HG03442 (cell line): ENCODE measurements at regions not wholly inside any gene's neighbourhood (a gene's known extent, or its start where the extent isn't known, plus 50 kb on each side); places are given as distances from the start of the nearest gene placed in this dataset.

Source experiments
- ATAC-seq: cut with Tn5 transposase; IDR thresholded peaks from one replicate; pipeline ENCODE4 v1.9.1; 2021; ENCODE audit warnings: mild to moderate bottlenecking, moderate library complexity; ENCODE audit not compliant: unreplicated experiment

GRCh38 chr2:150110548-150110947 lies 376.9 kb downstream of the RND3 start:
- ATAC-seq, result no peak

- ATAC-seq, result no peak
Measured at GRCh38 chr2:150109912-150110311, 377.6 kb downstream of the RND3 start.

- ATAC-seq, result no peak
Measured at GRCh38 chr2:150109028-150109427, 378.4 kb downstream of the RND3 start.

- ATAC-seq, result no peak
Measured at GRCh38 chr2:150107816-150108215, 379.7 kb downstream of the RND3 start.

- no peak for ATAC-seq
Measured at GRCh38 chr2:150107170-150107569, 380.3 kb downstream of the RND3 start.

GRCh38 chr2:150101947-150102346 lies 385.5 kb downstream of the RND3 start:
- no peak for ATAC-seq

- no peak for ATAC-seq
Measured at GRCh38 chr2:150100834-150101233, 386.6 kb downstream of the RND3 start.

GRCh38 chr2:150100336-150100735 lies 387.1 kb downstream of the RND3 start:
- ATAC-seq, result no peak

- no peak for ATAC-seq
Measured at GRCh38 chr2:150099805-150100204, 387.7 kb downstream of the RND3 start.

- no peak for ATAC-seq
Measured at GRCh38 chr2:150097901-150098531, 389.5 kb downstream of the RND3 start.

- no peak for ATAC-seq
Measured at GRCh38 chr2:150097402-150097801, 390.1 kb downstream of the RND3 start.

- no peak for ATAC-seq
Measured at GRCh38 chr2:150095361-150096095, 391.9 kb downstream of the RND3 start.

GRCh38 chr2:150091846-150092245 lies 395.6 kb downstream of the RND3 start:
- ATAC-seq, result no peak

- no peak for ATAC-seq
Measured at GRCh38 chr2:150090031-150090430, 397.4 kb downstream of the RND3 start.

GRCh38 chr2:150088538-150088937 lies 398.9 kb downstream of the RND3 start:
- ATAC-seq, result no peak

GRCh38 chr2:150085478-150085877 lies 402.0 kb downstream of the RND3 start:
- ATAC-seq, result no peak

- ATAC-seq, result no peak
Measured at GRCh38 chr2:150081775-150082481, 405.5 kb downstream of the RND3 start.

GRCh38 chr2:150076281-150076680 lies 411.2 kb downstream of the RND3 start:
- ATAC-seq, result no peak

- ATAC-seq, result no peak
Measured at GRCh38 chr2:150075831-150076230, 411.6 kb downstream of the RND3 start.

- no peak for ATAC-seq
Measured at GRCh38 chr2:150066490-150066889, 421.0 kb downstream of the RND3 start.

GRCh38 chr2:150063931-150064548 lies 423.4 kb downstream of the RND3 start:
- no peak for ATAC-seq
